DND-41 (cell line): ENCODE measurements at regions not wholly inside any gene's neighbourhood (a gene's known extent, or its start where the extent isn't known, plus 50 kb on each side); places are given as distances from the start of the nearest gene placed in this dataset.

ENCODE experiments used
- CTCF ChIP-seq: IDR thresholded peaks from 2 replicates; pipeline ENCODE4 v1.5.1; 2012; ENCODE audit warnings: borderline replicate concordance, low read length, moderate library complexity, mild to moderate bottlenecking; ENCODE audit not compliant: poor library complexity, severe bottlenecking; ENCODE audit errors: extremely low read depth
- EZH2 ChIP-seq: IDR thresholded peaks from 3 replicates; pipeline ENCODE4 v1.6.1; 2012; ENCODE audit warnings: borderline replicate concordance, low read depth, mild to moderate bottlenecking, moderate library complexity, low read length, inconsistent platforms; ENCODE audit not compliant: severe bottlenecking

GRCh38 chr4:138775489-138775888 lies 240.1 kb upstream of the NOCT start:
- TF ChIP-seq EZH2 (no peak), CTCF (no peak)
